Activated gamma-delta T cell (primary cell): ENCODE measurements at regions not wholly inside any gene's neighbourhood (a gene's known extent, or its start where the extent isn't known, plus 50 kb on each side); places are given as distances from the start of the nearest gene placed in this dataset.
"Not testable (repeated sequence)": the region's sequence is repeated elsewhere in the genome, so short reads cannot be mapped to it uniquely, and the experiment has no call there.

Experiments used
- DNase-seq: peaks from one replicate; lab custom pipeline; 2025; lab: John Stamatoyannopoulos, UW

DNA sequence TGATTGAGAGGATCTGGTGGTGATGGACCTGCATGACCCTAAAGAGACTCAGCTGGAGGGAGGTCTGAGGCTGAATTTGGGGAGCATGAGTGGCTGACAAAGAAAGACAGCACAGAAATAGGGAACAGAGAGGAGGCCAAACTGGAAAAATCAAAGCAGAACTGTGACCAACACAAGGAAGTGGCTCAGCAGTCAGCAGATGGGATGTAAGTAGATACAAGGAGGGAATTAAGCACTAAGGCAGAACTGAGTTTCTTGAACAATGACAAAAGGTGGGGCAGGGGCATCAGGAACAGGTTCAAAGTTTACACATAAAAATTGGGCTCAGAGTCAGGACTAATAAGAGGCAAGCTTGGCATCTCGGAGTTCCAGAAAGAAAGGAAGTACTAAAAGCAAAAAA, 144.3 kb upstream of the KLF3 start:
- DNase-seq: no peak

DNA sequence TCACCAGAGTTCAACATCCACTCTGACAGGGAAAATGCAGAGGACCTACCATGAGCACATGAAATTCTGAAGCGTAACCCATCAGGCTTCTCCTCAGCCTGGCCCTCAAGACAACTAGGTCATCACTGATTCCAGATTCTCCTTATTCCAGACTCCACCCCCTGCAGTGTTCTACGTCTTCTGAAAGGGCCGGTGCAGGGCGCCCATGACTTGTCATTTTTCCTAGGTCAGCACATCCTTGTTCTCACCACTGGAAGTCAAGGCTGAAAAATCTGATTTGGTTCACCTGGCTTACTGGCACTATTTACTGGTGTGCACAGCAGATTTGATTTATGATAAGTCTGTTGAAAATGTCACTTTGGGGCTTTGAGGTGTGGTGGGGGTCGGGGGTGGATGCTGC, 140.9 kb upstream of the KLF3 start:
- no peak for DNase-seq

DNA sequence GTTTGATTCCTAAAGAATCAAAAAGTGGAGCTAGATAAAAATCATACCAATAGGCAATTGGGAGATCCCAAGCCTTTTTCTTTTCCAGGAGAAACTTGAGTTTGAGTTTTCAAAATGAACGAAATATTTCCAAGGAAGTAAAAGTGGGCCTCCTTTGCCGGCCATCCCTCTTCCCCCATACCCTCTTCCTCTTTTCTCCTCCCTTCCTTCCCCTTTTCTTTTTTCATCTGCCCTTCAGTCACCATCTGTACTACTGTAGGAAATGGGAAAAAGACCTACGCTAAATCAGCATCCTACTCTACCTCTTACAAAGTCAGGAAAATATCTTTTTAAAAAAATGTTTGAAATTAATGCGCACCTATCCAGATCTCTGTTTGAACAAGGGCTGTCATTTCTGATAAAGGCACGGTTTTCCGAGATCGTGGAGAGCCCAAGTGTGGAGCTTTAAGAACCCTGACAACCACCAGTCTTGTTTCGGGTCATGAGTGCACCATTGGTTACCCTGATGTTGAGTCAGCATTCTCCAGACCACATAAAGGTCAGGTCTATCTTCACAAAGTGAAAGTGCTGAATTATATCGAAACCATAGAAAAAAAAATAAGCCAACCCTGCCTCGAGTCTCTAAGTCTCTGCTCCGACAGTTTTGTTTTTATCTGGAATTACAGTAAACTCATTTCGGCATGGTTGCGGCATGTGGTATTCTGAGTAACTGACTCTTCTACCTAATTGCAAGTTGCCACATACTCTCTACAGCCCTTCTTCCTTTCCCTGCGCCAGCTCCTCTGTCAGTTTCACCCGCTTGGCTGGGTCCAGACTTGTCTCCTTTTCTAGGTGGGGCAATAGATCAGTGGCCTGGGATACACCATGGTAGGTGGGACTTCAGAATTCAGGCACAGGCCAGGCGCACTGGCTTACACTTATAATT, 140.2 kb upstream of the KLF3 start:
- no peak for DNase-seq

DNA sequence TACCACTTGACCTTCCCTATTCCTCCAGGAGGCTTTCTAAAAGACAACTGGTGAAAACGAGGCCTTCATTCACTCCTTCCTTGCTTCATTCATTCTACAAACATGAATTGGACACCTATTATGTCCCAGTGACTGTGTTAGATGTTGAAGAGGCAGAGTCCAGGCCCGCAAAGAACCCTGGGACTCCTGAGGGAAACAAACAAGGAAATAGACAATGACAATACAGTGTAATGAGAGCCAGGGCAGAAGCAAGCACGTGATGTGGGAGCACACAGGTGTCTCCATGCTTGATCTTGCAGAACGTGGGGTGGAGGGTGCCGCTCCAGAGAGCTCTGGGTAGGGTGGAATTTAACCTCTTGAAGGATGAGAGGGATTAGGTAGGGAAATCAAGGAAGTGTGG, 137.6 kb upstream of the KLF3 start:
- no peak for DNase-seq

DNA sequence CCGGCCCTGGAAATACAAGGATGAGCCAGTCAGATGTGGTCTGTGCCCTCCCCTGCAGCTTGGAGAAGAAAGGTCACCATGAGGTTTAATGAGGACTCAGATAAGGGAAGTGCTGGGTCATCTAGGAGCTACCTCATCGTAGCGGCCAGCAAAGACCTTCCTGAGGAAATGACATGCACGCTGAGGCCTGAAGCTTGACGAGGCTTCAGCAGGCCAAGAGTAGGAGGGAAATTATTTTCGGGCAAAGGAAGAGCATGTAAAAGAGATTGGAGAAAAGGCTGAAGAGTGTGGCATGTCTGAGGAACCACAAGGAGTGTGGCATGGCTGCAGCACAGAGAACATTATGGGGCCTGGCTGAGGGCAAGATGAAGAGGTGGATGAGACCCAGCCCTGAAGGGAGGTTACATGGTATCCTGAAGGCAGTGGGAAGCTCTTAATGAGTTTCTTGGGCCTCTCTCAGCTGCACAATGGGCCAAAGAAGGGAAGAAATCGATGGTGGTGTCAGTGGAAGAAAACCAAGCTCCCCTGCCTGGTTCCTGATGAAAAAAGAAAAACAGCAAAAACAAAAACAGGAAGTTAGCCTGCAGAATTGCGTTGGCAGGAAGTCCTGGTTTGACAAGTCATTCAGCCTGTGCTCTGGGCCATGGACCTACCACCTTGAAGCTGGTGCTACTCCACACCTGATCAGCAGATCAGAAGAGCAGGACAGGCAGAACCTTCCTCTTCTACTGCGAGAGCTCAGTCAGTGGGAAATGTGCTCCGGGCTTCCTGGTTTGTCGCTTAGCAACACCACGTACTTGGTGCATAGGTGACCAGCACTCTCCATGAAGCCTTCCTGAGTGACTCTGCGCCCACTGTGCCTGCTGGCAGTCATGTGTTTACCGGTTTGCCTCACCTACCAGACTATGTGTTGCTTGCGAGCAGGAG, 134.5 kb upstream of the KLF3 start:
- no peak for DNase-seq

DNA sequence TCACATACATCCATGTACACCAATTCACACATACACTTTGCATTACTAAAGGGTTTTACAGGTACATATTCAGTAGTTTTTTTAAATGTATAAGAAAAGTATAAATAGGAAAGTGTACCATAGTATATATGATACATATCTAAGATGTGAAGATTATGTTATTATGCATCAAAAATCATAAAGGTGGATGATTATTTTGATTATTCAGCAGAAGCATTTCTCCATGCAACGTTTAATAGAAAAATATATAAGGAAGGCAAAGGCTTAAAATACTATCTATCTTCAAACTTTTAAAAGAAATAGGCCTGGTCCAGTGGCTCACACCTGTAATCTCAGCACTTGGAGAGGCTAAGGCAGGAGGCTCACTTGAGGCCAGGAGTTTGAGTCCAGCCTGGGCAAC, 133.5 kb upstream of the KLF3 start:
- DNase-seq: no peak

DNA sequence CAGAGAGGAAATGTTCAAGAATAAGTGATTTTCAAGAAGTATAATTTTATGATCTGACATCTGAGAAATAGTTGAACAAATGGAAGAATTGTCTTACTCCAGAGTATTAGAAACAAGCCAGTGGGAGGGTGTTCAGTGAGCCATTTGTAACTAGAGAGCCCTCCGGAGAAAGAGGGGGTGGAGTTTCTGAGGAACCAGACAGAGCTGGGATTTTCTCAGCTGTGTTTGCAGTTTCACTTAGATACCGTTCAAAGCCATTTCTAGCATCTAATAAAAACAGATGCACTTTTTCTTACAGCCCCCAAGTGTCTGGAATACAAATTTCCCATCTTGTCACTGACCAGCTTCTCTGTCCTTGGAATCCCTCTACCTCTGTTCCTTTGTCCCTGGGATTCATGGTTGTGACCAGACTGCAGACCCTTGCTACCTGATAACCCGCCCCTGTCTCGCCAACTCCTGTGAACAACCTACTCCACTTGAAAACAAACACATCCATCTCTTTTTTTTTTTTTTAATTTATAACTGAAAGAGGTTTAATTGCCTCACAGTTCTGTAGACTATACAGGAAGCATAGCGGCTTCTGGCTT, 132.8 kb upstream of the KLF3 start:
- no peak for DNase-seq

DNA sequence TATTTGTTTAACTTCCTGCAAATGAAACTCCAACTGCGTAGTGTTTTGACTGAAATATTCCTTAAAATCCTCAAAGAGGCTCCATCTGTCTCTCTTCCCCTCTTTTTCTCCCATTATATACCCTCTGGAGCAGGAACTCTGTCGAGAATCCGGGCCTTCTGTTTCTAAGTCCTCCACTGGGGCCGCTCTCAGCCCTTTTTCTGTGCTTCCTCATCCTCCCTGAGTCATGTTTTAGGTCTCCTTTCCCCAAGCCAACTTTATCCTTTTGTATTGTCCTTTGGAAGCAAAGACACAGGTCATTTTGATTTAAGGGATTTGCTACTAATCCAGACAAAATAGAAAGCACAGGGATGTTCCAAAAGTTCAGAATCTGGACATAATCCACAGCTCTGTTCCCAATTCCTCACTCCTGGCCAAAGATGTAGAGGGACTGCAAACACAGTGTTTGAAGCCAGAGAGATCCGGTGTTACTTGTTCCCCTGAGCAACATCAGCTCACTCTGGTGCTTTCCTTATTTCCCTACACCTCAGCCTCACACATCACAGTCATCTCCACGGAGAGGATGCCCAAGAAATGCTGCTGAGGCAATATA, 131.0 kb upstream of the KLF3 start:
- no peak for DNase-seq

DNA sequence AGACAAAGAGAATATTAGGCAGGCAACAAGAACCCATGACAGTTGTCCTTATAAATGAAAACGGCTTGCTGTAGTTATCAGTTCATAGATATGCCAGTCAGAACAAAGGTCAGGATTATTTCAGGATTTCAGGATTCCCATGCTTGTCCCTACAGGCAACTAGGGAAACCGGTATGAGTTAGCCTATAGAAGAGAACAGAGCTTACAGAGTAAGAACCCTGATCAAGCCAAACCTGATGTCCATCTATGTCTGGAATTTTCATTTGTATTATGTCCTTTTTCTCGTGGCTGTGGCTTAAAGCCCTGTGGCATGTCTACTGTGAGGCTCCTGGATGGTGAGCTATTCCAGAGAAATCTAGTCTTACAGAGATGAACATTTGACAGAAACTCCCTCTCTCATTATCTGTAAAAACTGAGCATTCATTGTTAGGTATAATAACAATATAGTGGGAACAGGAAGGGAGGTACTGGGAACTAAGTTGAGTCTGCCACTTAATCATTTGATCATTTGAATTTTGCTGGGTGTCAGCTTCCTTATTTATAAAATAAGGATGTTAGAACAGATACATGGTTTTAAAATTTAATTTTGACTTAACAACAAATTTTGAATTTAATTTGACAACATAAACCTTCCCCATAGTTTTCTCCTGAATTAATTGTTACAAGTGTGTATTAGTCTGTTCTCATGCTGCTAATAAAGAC, 129.5 kb upstream of the KLF3 start:
- no peak for DNase-seq

DNA sequence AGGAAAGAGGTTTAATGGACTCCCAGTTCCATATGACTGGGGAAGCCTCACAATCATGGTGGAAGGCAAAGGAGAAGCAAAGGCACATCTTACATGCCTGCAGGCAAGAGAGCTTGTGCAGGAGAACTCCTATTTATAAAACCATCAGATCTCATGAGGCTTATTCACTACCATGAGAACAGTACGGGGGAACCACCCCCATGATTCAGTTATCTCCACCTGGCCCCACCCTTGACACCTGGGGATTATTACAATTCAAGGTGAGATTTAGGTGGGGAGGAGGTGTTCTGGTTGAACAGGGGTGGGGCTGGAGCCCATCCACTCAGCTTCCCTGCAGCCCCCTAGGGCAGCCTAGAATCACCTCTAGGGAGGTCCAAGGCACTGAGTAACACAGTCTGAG, 128.9 kb upstream of the KLF3 start:
- DNase-seq: not testable (repeated sequence)

DNA sequence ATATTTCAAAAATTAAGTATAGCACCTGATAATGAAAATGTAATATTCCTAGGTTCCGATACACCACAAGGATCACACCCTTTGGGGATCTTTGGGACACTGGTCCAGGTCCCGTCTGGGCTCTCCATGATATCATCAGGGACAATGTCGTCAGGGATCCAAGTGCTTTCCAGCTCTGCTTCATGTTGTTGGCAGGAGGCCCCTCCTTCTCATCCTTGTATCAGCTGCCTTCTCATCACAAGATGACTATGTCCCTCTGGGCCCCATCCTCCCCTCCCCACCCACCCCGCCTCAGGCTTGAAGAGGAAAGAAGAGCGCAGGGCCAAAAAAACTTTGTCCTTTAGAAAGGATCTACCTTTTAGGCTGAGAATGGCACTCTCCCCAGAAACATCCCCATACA, 128.3 kb upstream of the KLF3 start:
- no peak for DNase-seq

DNA sequence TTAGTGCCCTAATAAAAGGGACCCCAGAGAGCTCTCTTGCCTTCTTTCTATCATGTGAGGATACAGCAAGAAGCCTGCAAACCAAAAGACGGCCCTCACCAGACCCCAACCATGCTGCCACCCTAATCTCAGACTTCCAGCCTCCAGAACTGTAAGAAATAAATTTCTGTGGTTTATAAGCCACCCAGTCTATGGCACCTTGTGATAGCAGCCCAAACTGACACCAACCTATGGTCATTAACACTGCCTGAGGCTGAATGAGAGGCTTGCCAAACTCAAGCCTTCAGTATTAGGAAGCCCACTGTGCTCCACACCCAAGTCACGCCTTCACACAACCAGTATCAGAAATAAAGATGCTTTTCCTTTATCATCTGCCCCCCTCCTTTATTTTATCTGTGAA, 127.3 kb upstream of the KLF3 start:
- no peak for DNase-seq

DNA sequence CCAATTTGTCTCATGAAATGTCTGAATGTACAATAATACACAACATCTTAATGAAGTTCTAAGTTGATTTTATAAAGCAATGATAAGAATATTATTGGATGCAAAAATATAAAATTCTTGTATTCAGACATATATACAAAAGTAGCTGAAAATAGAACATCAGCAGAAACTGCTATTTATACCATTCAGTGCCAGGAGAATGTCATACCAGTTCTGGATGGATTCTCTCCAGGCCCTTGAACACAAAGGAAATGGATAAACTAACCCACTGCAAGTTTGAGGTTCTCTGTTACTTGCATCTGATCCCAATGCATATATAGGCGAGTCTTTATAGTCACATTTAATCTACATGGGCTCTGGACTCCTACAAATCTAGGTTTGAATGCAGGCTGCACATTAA, 126.3 kb upstream of the KLF3 start:
- no peak for DNase-seq

DNA sequence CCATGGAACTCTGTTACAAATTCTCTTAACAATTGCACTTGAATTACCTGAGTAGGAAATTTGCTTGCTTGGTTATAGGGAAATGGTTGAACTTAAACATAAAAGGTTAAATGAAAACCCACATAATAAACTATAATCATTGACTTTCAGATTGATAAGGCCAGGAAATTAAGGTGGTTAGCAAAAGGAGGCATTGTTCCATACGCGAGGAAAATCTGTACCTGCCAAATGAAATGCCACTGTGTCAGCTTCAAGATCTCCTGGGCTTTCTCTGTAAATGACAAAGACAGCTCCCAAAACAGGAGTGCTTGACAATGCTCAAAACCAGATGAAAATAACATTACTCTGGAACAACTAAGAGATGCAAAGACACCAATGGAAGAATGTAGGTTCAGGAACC, 125.5 kb upstream of the KLF3 start:
- DNase-seq: no peak

DNA sequence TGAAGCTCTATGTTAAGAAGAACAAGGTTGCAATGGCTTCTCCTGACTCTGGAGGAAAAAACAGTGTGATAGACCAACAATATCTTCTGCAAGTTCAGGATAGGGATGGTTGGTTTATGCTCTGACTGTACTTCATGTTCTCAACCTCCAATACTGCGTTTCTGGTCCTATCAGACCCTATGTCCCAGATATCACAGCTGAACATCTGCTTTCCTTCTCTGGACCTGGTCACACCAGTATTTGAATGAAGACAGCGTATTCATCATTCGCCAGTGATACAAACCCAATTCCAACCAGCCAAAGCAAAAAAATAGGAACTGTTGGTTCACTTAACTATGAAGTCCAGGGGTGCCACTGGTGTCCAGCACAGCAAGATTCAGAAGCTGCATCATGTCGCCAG, 124.5 kb upstream of the KLF3 start:
- no peak for DNase-seq

DNA sequence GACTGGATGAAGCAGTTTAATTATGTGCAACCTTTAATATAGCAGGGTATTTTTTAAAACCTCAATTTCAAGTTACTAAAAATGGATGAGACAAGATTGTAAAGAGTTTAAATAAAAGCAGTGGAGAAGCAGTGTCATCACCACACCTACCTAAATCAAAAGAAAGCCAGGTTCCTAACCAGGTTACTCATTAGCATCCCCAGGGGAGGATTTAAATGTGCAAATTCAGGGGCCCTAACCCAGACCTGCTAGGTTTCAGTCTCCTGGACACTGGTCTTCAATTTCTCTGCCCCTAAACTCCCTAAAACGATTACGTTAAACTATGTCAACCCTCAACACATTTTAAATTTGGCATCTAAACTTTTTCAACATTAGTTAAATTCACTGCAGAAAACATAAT, 116.9 kb upstream of the KLF3 start:
- no peak for DNase-seq

DNA sequence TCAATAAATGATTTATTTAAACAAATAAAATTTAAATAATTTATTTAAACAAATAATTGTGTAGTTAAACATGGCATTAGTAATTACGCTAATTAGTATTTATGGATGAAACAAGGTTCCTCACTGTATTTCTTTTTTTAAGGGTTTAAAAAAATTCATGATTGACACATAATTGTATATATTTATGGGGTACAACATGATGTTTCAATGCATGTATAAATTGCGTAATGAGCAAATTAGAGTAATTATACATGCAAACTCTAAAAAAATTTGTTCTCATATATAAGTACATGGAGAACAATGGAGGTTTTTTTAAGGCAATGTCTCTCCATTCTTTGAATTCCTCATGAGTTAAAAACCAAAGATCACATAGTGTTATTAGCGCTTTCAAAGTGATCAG, 115.7 kb upstream of the KLF3 start:
- no peak for DNase-seq

DNA sequence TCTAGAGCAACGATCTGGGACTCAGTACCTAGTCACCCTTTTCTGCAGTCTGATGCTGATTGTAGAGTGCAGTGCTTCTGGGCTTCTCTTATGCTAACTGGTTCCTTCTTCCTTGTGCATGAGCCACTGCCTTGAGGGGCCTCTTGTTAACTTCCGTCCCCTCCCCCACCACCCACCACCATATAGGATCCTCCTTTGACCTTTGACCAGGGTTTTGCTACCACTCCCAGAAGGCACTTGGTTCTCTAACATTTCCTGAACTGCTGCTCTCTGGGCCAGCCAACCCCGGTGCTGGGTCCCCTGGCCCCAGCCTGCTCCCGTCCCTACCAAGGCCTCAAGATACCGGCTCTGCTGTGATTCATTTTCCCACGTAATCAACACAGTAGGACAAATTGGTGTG, 104.6 kb upstream of the KLF3 start:
- no peak for DNase-seq

DNA sequence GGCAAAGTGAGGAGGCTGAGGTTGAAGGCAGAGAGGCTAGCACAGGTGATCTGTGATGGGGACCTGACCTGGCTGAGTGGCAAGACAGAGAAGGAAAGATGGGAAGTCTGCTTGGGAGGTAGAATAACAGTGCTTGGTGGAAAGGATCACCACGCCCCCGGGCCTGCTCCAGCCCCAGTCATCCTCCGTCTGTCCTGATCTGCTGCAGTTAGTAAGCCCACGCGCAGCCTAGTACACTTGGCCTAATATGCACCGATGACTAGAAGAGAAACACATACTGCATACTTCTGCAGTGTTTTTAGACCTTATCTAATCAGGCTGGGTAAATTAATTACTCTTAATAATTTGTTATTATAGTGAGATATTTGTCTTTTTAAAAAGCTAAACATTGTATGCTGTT, 103.7 kb upstream of the KLF3 start:
- DNase-seq: no peak

DNA sequence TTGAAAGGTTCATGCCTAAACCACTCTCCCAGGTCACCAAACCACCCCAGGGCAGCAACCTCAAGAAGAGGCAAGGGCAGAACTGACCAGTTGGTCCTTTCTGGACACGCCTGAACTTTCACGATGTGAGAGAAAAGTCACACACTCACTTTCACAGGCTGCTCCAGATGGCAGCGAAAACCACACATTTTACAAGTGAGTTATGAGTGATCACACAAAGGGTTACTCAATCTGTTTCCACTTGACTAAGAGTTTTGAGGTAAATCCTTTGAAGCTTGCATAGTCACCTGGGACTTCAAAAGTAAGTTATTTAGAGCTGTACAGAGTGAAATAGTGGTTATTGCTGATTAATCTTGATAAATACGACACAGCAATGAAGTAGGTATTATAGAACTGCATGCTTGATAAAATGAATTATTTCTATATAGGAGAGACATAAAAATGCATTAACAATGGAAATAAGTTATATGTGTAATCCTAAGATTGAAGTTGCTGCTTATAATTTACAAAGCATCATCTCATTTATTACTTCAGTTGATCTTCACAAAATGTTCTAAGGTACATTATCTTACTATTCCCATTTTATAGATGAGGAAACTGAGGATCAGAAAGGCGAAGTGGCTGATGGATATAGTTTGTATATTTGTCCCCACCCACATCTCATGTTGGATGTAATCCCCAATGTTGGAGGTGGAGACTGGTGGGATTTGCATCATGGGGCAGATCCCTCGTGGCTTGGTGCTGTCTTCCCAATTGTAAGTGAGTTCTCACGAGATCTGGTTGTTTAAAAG, 103.0 kb upstream of the KLF3 start:
- DNase-seq: no peak

DNA sequence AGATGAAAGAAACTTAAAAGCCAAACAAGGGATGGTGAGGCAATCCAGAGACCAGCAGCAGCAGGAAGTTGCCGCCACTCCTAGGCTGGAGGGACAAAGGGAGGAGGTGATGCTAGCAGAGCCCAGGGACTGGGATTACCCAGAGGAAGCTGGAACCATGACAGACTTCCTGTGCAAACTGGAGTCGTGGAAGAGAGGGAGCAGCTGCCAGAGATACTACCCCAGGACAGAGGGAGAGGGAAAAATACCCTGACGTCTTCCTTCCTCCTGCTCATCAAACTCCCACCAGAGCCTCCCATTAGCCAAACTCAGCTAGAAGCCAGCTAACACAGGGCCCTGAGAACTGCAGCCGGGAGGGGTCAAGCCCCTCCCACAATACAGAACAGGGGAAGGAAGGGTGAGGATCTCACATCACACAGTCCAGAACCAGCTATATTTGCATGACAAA, 101.2 kb upstream of the KLF3 start:
- DNase-seq: no peak
